Adrenal gland (tissue), 9 donors: ENCODE measurements at regions not wholly inside any gene's neighbourhood (a gene's known extent, or its start where the extent isn't known, plus 50 kb on each side); places are given as distances from the start of the nearest gene placed in this dataset.

Experiments
- DNase-seq, 7 donors: peaks; one replicate each; pipeline ENCODE4 v3.0.0-alpha.2; 2019 to 2020
- H3K27ac ChIP-seq, 5 donors: fragments of 200-600 bp; sonication (generic) in 4 of 5; 1 replicate in 3 of 5; 2 replicates in 2 of 5; pipeline versions ENCODE4 v1.5.1 to v1.8.0; 2016 to 2020; ENCODE audit warnings: mild to moderate bottlenecking in 1 of 5
- H3K27me3 ChIP-seq: fragments of 200-600 bp; 2 replicates; pipeline ENCODE4 v1.8.0; 2021
- H3K36me3 ChIP-seq, 2 donors: fragments of 200-600 bp; replicated peaks in 1 of 2; 1 replicate in 1 of 2; 2 replicates in 1 of 2; pipeline versions ENCODE4 v1.5.1 to v1.8.0; 2018 to 2022
- H3K4me1 ChIP-seq, 2 donors: fragments of 200-600 bp; replicated peaks in 1 of 2; 1 replicate in 1 of 2; 2 replicates in 1 of 2; pipeline versions ENCODE4 v1.5.1 to v1.8.0; 2018 to 2021
- H3K4me3 ChIP-seq, 4 donors: fragments of 200-600 bp; sonication (generic) in 3 of 4; one replicate each; pipeline ENCODE4 v1.5.1; 2016 to 2018
- H3K9me3 ChIP-seq, 3 donors: fragments of 200-600 bp; sonication (generic) in 1 of 3; replicated peaks in 1 of 3; 1 replicate in 2 of 3; 2 replicates in 1 of 3; pipeline versions ENCODE4 v1.5.1 to v1.8.0; 2016 to 2021
- POLR2A ChIP-seq, 2 donors: fragments of 450-650 bp; IDR thresholded peaks; one replicate each; pipeline ENCODE4 v1.6.1; 2017; ENCODE audit warnings: antibody characterized with exemption in 2 of 2, mild to moderate bottlenecking in 2 of 2, moderate library complexity in 1 of 2
- WGBS, 4 donors: extraction: QIAGEN DNeasy Blood & Tissue Kit in 2 of 4; methylation state at CpG; one replicate each; pipeline versions ENCODE4 v1.1.5 to v1.1.7; 2013 to 2017; 5-methylcytosine and 5-hydroxymethylcytosine counted together
- intact Hi-C, 2 donors: fragments of 100-400 bp; cut with DNase I; formaldehyde crosslinking; loops; one replicate each; pipeline versions ENCODE4 v1.14.1 to v1.15.0; 2022 to 2023
- TF ChIP-seq, protein P1 (sequence below), 6 experiments: fragments of 450-650 bp in 4 of 6; fragments of 200-600 bp in 2 of 6; sonication (generic) in 1 of 6; IDR thresholded peaks; 1 replicate in 5 of 6; 2 replicates in 1 of 6; pipeline versions ENCODE4 v1.5.1 to v1.8.0; 2016 to 2021; ENCODE audit warnings: antibody characterized with exemption in 6 of 6, mild to moderate bottlenecking in 2 of 6, moderate library complexity in 1 of 6
- donor health status: healthy with polysubstance abuse.
- donor health status: Bipolar disorder and iron deficiency.
- donor health status: DM: yes; HTN: yes; CAD: no.
- donor health status: DM: no; HTN: no; CAD: no.
- donor health status: DM: no; HTN: no; CAD: no.

DNA sequence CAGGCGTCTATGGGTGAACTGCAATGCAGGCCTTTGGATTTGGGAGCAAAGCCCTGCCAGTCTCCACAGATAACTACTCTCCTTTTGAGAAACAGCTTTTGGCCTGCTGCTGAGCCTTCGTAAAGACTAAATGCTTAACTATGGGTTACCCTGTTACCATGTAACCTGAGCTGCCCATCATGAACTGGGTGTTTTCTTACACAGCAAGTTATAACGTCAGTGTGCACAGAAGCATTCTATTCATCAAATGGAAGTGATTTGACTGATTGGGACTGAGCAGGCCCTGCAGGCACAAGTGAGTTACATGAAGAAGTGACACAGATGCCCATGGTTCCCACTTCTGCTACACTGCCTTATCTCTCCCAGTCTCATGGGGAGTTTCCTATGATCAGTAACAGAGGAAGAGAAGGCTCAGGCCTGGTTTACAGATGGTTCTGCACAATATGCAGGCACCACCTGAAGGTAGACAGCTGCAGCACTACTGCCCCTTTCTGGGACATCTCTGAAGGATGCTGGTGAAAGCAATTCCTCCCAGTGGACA, 319.1 kb downstream of the CD83 start:
- H3K36me3 ChIP-seq, result no peaks in the 10 kb centered on the region
- no peak for DNase-seq
- 87 to 100% (median 90%) methylated on average over 3 of the region's 3 CpGs for WGBS, 4 donors
- TF ChIP-seq POLR2A (IDR thresholded peaks at IDR 0.05), result no peak
- TF ChIP-seq, protein P1, sequence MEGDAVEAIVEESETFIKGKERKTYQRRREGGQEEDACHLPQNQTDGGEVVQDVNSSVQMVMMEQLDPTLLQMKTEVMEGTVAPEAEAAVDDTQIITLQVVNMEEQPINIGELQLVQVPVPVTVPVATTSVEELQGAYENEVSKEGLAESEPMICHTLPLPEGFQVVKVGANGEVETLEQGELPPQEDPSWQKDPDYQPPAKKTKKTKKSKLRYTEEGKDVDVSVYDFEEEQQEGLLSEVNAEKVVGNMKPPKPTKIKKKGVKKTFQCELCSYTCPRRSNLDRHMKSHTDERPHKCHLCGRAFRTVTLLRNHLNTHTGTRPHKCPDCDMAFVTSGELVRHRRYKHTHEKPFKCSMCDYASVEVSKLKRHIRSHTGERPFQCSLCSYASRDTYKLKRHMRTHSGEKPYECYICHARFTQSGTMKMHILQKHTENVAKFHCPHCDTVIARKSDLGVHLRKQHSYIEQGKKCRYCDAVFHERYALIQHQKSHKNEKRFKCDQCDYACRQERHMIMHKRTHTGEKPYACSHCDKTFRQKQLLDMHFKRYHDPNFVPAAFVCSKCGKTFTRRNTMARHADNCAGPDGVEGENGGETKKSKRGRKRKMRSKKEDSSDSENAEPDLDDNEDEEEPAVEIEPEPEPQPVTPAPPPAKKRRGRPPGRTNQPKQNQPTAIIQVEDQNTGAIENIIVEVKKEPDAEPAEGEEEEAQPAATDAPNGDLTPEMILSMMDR (IDR thresholded peaks at IDR 0.05), result no peak
- no peak overlapping the region for H3K4me3 ChIP-seq
- no peaks in the 10 kb centered on the region for H3K9me3 ChIP-seq
- H3K27ac ChIP-seq, result no peak overlapping the region
- intact Hi-C loops, result no loop called here
- H3K4me1 ChIP-seq, result no peaks in the 10 kb centered on the region
- H3K27me3 ChIP-seq, result no peaks in the 10 kb centered on the region

DNA sequence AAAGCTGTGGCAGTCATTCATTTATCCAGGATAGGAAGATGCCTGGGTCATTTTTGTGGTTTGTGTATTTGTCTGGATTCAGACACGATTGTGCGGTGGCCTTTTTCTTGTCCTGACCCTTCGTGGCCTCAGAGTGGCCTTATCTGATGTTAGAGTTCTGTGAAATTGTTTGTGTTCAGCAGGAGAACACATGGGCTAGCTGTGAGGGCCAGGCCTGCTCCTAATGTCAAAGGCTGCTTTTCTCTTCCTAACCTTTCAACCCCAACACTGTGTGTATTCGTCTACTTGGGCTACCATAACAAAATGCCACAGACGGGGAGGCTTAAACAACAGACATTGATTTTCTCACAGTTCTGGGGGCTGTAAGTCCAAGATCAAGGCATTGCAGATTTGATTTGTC, 321.8 kb downstream of the CD83 start:
- intact Hi-C loops, result no loop called here
- no peak for TF ChIP-seq POLR2A (IDR thresholded peaks at IDR 0.05)
- TF ChIP-seq, protein P1 (IDR thresholded peaks at IDR 0.05), result no peak
- Histone ChIP-seq H3K4me1 (no peaks in the 10 kb centered on the region), H3K36me3 (no peaks in the 10 kb centered on the region), H3K9me3 (no peaks in the 10 kb centered on the region), H3K27me3 (no peaks in the 10 kb centered on the region), H3K27ac (no peak overlapping the region), H3K4me3 (no peak overlapping the region)
- 68 to 78% (median 75%) methylated on average over 5 of the region's 5 CpGs for WGBS, 4 donors
- DNase-seq, result no peak

DNA sequence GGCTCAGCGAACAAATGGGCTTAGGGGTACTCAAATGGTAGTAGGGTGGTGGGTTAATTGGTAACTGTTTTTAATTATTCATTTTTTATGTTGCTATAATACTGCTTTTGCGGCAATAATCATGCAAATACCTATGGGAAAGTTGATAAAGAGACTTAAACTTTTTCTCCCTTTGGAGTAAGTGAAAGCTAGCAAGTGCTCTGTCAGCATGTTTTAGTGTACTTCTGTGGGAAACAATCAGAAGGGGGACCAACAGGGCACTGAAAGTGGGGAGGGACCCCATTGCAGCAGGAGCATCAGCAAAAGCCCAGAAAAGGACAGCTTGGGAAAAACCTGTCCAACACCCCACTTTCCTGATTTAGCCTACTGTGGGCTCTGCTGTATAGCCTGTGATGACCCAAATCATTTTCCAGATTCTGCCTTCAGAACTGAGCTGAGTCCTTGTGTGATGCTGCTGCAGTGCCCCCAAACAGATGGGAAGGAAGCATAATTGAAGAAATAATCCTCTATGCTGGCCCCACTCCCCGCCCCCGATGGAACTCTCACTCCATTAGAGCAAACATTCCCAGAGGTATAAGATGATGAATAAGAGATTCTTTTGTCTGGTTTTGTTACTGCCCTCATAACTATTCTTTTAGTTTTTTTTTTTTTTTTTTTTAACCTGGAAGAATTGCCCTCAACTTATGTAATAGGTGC, 322.8 kb downstream of the CD83 start:
- Histone ChIP-seq H3K4me1 (no peaks in the 10 kb centered on the region), H3K36me3 (no peaks in the 10 kb centered on the region), H3K27me3 (no peaks in the 10 kb centered on the region), H3K27ac (no peak overlapping the region), H3K4me3 (no peak overlapping the region), H3K9me3 (no peaks in the 10 kb centered on the region)
- intact Hi-C loops, result no loop called here
- DNase-seq, result no peak
- 84 to 92% (median 86%) methylated on average over 4 of the region's 4 CpGs for WGBS, 4 donors
- TF ChIP-seq, protein P1 (IDR thresholded peaks at IDR 0.05), result no peak
- TF ChIP-seq POLR2A (IDR thresholded peaks at IDR 0.05), result no peak

DNA sequence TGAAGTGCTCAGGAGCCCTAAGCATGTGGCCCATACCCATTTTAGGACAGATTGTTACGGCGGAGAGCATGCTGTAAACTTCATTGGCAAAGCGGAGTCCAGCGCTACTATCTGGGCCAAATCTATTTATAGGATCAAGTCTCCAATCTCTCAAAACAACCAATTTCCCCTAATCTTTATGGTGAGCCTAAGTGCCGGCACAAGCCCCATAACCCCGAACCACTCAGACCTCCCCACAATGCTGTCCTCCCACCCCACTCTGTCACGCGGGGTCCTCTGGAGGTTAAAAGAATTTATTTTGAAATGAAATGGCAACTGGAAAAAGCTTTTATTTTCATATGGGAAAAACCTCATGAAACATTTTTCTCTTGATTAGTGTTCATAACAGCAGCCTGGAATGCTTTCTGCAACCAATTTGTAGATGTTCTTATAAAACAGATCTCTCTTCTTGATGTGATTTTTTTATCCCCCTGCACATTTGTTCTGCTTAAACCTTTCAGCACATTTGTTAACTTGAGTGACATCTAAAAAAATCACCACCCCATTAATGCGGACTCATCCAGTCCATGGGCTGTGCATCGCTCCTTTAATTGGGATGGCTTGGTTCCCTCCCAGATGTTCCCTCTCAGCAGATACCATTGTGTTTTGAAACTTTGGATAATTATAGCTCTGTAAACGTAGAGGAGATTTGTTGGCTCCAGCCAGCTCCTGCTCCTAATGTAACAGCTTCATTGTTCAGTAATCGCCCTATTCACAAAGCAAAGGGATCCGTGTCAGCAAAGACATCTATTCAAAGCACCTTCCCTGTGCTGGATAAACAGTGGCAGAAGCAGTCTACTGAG, 323.6 kb downstream of the CD83 start:
- TF ChIP-seq POLR2A (IDR thresholded peaks at IDR 0.05), result no peak
- TF ChIP-seq, protein P1 (IDR thresholded peaks at IDR 0.05), result no peak
- Histone ChIP-seq H3K4me1 (no peaks in the 10 kb centered on the region), H3K9me3 (no peaks in the 10 kb centered on the region), H3K36me3 (no peaks in the 10 kb centered on the region), H3K4me3 (no peak overlapping the region), H3K27me3 (no peaks in the 10 kb centered on the region), H3K27ac (peak overlapping the region in 1 of 5 donors; percentile 21)
- DNase-seq, result no peak
- intact Hi-C loops, result no loop called here
- WGBS, 4 donors, result 56 to 70% (median 68%) methylated on average over 13 of the region's 13 CpGs
